Suprapubic skin (tissue), 3 donors: ENCODE measurements at regions not wholly inside any gene's neighbourhood (a gene's known extent, or its start where the extent isn't known, plus 50 kb on each side); places are given as distances from the start of the nearest gene placed in this dataset.

Experiments used
- CTCF ChIP-seq, 2 donors: fragments of 200-600 bp in 1 of 2; fragments of 450-650 bp in 1 of 2; sonication (generic) in 1 of 2; IDR thresholded peaks; one replicate each; pipeline ENCODE4 v1.5.1; 2016 to 2019; ENCODE audit warnings: antibody characterized with exemption in 2 of 2, mild to moderate bottlenecking in 1 of 2, moderate library complexity in 1 of 2
- POLR2AphosphoS5 ChIP-seq, 3 donors: sonication (generic); formaldehyde crosslinking; IDR thresholded peaks; one replicate each; pipeline ENCODE4 v1.6.1; 2017; ENCODE audit warnings: antibody characterized with exemption in 3 of 3

GRCh38 chr3:188000361-188000861 lies 153.5 kb upstream of the LPP start:
- TF ChIP-seq CTCF (IDR thresholded peaks at IDR 0.05) (no peak), POLR2AphosphoS5 (IDR thresholded peaks at IDR 0.05) (no peak)
